K562 (cell line): ENCODE measurements at regions not wholly inside any gene's neighbourhood (a gene's known extent, or its start where the extent isn't known, plus 50 kb on each side); places are given as distances from the start of the nearest gene placed in this dataset.

ENCODE experiments used
- ATAC-seq: fragments of 200-7000 bp; cut with Tn5 transposase; 3 replicates; pipeline ENCODE4 v1.9.1; 2020; ENCODE audit warnings: moderate library complexity
- BruUV-seq: library from RNA; stranded (reverse); fragments of 400-500 nt; replicated peaks from 2 replicates; lab custom pipeline; 2021; lab: Mats Ljungman, UMichigan
- CTCF ChIA-PET: fragments of 300-600 bp; formaldehyde crosslinking; extraction: SDS; loops from one replicate; lab custom pipeline; 2021; ENCODE audit warnings: low intra/inter-chr PET ratio; lab: Yijun Ruan, JAX
- POLR2A ChIA-PET: fragments of 300-600, 350-650 bp; sonication (Branson Sonifier 250); formaldehyde crosslinking; extraction: SDS; loops from one replicate; lab custom pipeline; 2021; ENCODE audit warnings: antibody characterized with exemption, inconsistent platforms; lab: Yijun Ruan, JAX
- DNase-seq, 4 experiments: peaks; one replicate each; pipeline versions ENCODE4 v3.0.0 to v3.0.0-alpha.2; 2011 to 2018; ENCODE audit warnings: low spot score in 3 of 4, mixed read lengths in 3 of 4; ENCODE audit errors: extremely low read depth in 1 of 4
- FAIRE-seq: peaks from 2 replicates; lab custom pipeline; 2011; peaks lifted over from hg19 to GRCh38; lab: Jason Lieb, UNC
- H2AFZ ChIP-seq: 2 replicates; pipeline ENCODE4 v1.6.0; 2011; ENCODE audit warnings: low read depth, low read length, control low read depth, inconsistent platforms
- H3K27ac ChIP-seq: fragments of 200-600 bp; 3 replicates; pipeline ENCODE4 v1.8.0; 2011; ENCODE audit warnings: low read depth, mild to moderate bottlenecking, control low read depth, inconsistent platforms, low read length, moderate library complexity, mixed read lengths; ENCODE audit errors: extremely low read depth
- H3K27me3 ChIP-seq, 2 experiments: fragments of 300-600 bp in 1 of 2; 2 replicates in 1 of 2; 3 replicates in 1 of 2; pipeline versions ENCODE4 v1.6.0 to v1.8.0; 2011; ENCODE audit warnings: inconsistent platforms in 2 of 2, low read length in 2 of 2, mild to moderate bottlenecking in 1 of 2, mixed read lengths in 1 of 2, moderate library complexity in 1 of 2; ENCODE audit not compliant: control insufficient read depth in 2 of 2, insufficient read depth in 2 of 2
- H3K36me3 ChIP-seq: fragments of 300-600 bp; 3 replicates; pipeline ENCODE4 v1.8.0; 2011; ENCODE audit warnings: mild to moderate bottlenecking, low read length, inconsistent platforms; ENCODE audit not compliant: control insufficient read depth, insufficient read depth
- H3K4me1 ChIP-seq, 2 experiments: fragments of 200-600 bp in 1 of 2; replicated peaks in 1 of 2; 2 replicates in 1 of 2; 3 replicates in 1 of 2; pipeline versions ENCODE4 v1.5.1 to v1.8.0; 2011; ENCODE audit warnings: inconsistent platforms in 2 of 2, low read length in 2 of 2, mild to moderate bottlenecking in 1 of 2, mixed read lengths in 1 of 2, moderate library complexity in 1 of 2; ENCODE audit not compliant: control insufficient read depth in 2 of 2, insufficient read depth in 2 of 2
- H3K4me2 ChIP-seq: 2 replicates; pipeline ENCODE4 v1.6.1; 2011; ENCODE audit warnings: low read length, control low read depth, inconsistent platforms, mixed read lengths; ENCODE audit not compliant: insufficient read depth
- H3K4me3 ChIP-seq: fragments of 200-600 bp; sonication (generic), shearing (Covaris generic); 2 replicates; pipeline ENCODE4 v1.5.1; 2016; ENCODE audit warnings: control low read depth, inconsistent platforms
- H3K79me2 ChIP-seq: fragments of 200-600 bp; 3 replicates; pipeline ENCODE4 v1.8.0; 2011; ENCODE audit warnings: low read length, inconsistent platforms; ENCODE audit not compliant: control insufficient read depth, insufficient read depth
- H3K9ac ChIP-seq, 2 experiments: 2 replicates each; pipeline versions ENCODE4 v1.6.0 to v1.6.1; 2011; ENCODE audit warnings: low read depth in 2 of 2, low read length in 2 of 2, control low read depth in 1 of 2, inconsistent platforms in 1 of 2, mild to moderate bottlenecking in 1 of 2, mixed read lengths in 1 of 2; ENCODE audit not compliant: insufficient read depth in 1 of 2
- H3K9me1 ChIP-seq: one replicate; pipeline ENCODE4 v1.6.0; 2011; ENCODE audit warnings: inconsistent platforms, mild to moderate bottlenecking, low read length, moderate library complexity; ENCODE audit not compliant: control insufficient read depth, insufficient read depth
- H3K9me3 ChIP-seq: replicated peaks from 2 replicates; pipeline ENCODE4 v1.5.1; 2011; ENCODE audit warnings: low read depth, low read length, inconsistent platforms; ENCODE audit not compliant: control insufficient read depth, insufficient read depth
- H4K20me1 ChIP-seq: replicated peaks from 2 replicates; pipeline ENCODE4 v1.6.1; 2011; ENCODE audit warnings: low read length, inconsistent platforms, mixed read lengths; ENCODE audit not compliant: control insufficient read depth, insufficient read depth
- ARNT ChIP-seq, 2 experiments: fragments of 450-650 bp; IDR thresholded peaks; 2 replicates each; pipeline ENCODE4 v1.6.1; 2016; ENCODE audit warnings: mild to moderate bottlenecking in 1 of 2
- C11orf30 ChIP-seq: fragments of 450-650 bp; IDR thresholded peaks from 2 replicates; pipeline ENCODE4 v1.6.1; 2016; ENCODE audit warnings: low read depth, mild to moderate bottlenecking
- HDAC1 ChIP-seq, 2 experiments: fragments of 450-650 bp; IDR thresholded peaks; 2 replicates each; pipeline ENCODE4 v1.6.1; 2016 to 2017; ENCODE audit warnings: inconsistent platforms in 1 of 2, mild to moderate bottlenecking in 1 of 2, moderate library complexity in 1 of 2
- NR2C2 ChIP-seq, 2 experiments: fragments of 200-800 bp in 1 of 2; sonication (Bioruptor generic) in 1 of 2; sonication (generic) in 1 of 2; formaldehyde crosslinking in 1 of 2; IDR thresholded peaks; 2 replicates each; pipeline versions ENCODE4 v1.6.1 to v1.8.0; 2016 to 2022; ENCODE audit warnings: mild to moderate bottlenecking in 1 of 2, missing compliant biosample characterization in 1 of 2, missing genetic modification characterization in 1 of 2, missing genetic modification reagents in 1 of 2
- POLR2A ChIP-seq: fragments of 450-650 bp; conservative IDR thresholded peaks from 2 replicates; pipeline ENCODE4 v1.6.1; 2016
- POU5F1 ChIP-seq: fragments of 150-350 bp; IDR thresholded peaks from 2 replicates; pipeline ENCODE4 v1.6.1; 2014; ENCODE audit warnings: borderline replicate concordance, low read length, low read depth, mild to moderate bottlenecking; ENCODE audit not compliant: partially characterized antibody
- RAD51 ChIP-seq: fragments of 450-650 bp; IDR thresholded peaks from 2 replicates; pipeline ENCODE4 v1.7.1; 2016; ENCODE audit warnings: low read depth, mild to moderate bottlenecking, borderline replicate concordance
- ZFPM2 ChIP-seq: fragments of 250-450 bp; sonication (Bioruptor Pico); IDR thresholded peaks from 2 replicates; pipeline ENCODE4 v1.5.1; 2022; ENCODE audit warnings: mild to moderate bottlenecking
- ZNF644 ChIP-seq: fragments of 200-800 bp; sonication (Bioruptor generic); IDR thresholded peaks from 2 replicates; pipeline ENCODE4 v1.6.1; 2016; ENCODE audit warnings: low read depth, missing genetic modification characterization, missing compliant biosample characterization
- WGBS: fragments of 100-300 bp; shearing (Covaris generic); methylation state at CpG from one replicate; pipeline ENCODE4 v1.1.6; 2016; ENCODE audit warnings: low coverage, mixed read lengths; ENCODE audit not compliant: insufficient coverage; ENCODE audit errors: missing lambda C conversion rate; 5-methylcytosine and 5-hydroxymethylcytosine counted together
- in situ Hi-C: fragments of 300-500 bp; cut with MboI; formaldehyde crosslinking; loops from 4 replicates; pipeline ENCODE4 v1.15.0; 2018; ENCODE audit warnings: inconsistent platforms, mixed read lengths
- intact Hi-C: fragments of 100-400 bp; cut with micrococcal nuclease; formaldehyde crosslinking; loops from 2 replicates; pipeline ENCODE4 v1.14.2; 2022
- TF ChIP-seq, protein P1 (sequence below): sonication (generic); formaldehyde crosslinking; IDR thresholded peaks from 2 replicates; pipeline ENCODE4 v1.8.0; 2022; ENCODE audit warnings: mild to moderate bottlenecking, missing genetic modification reagents
- TF ChIP-seq, protein P2 (sequence below), 2 experiments: fragments of 450-650 bp; IDR thresholded peaks; 2 replicates each; pipeline ENCODE4 v1.6.1; 2016
- TF ChIP-seq, protein P3 (sequence below): fragments of 450-650 bp; formaldehyde crosslinking; IDR thresholded peaks from 2 replicates; pipeline ENCODE4 v1.4.0; 2020; ENCODE audit warnings: mild to moderate bottlenecking, moderate library complexity
- TF ChIP-seq, protein P4 (sequence below): conservative IDR thresholded peaks from 2 replicates; pipeline ENCODE4 v1.6.1; 2011; ENCODE audit warnings: low read depth, mild to moderate bottlenecking, low read length; ENCODE audit not compliant: control insufficient read depth

DNA sequence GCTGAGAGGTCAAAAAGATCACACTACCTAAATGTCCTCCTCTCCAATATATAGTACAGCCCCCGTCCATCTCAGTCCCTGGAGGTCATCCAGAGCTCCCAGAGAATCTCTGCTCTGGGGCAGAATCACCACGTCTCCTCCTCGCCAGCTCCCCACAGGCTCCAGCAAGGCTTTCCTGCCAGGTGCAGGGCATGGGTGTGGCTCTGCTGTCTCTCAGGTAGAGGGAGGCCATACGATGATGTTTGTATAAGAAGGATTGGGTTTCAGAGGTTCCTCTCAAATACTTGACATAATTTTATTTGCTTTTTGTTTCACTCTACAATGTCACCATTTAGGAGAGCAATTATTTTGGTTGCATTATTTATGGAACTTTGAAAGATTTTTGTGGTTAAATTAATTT lies 98.3 kb upstream of the PRSS58 start (continued):
- no peak for TF ChIP-seq ZFPM2 (CRISPR knock-in tag)

DNA sequence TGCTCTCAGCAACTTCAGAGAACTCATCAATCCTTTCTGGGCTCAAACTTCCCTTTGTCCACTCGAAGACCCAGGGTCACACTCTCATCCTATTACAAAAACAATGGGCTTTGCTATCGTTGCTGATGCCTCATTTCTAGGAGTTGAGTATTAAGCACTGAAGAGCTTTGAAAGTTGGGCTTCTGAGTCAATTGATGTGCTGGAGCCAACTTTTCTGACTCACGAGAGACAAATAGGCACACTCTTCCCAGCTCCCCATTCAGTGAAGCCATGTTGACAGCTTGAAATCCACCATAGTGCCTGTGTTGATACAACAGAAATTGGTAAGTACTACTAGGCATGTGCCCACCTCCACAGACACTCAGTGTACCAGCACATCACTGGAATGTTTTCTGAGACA lies 97.5 kb upstream of the PRSS58 start:
- H3K4me1 ChIP-seq, result no peaks in the 10 kb centered on the region
- H3K27ac ChIP-seq, result no peak overlapping the region
- BruUV-seq, result no TSS peak
- no peaks in the 10 kb centered on the region for H3K9me1 ChIP-seq
- H2AFZ ChIP-seq, result no peak overlapping the region
- no peaks in the 10 kb centered on the region for H3K36me3 ChIP-seq
- POLR2A ChIA-PET, result interaction anchor here (0.7 kb wide), 1 partner anchor 418 kb away, joined by 5 read pairs; no protein-coding TSS in a partner anchor
- no peak overlapping the region for H3K9ac ChIP-seq
- FAIRE-seq (no peak), ATAC-seq (no peak), DNase-seq (no peak)
- H3K4me2 ChIP-seq, result no peak overlapping the region
- intact Hi-C loops, result no loop called here
- no peaks in the 10 kb centered on the region for H3K9me3 ChIP-seq
- in situ Hi-C loops, result no loop called here
- no peak overlapping the region for H3K4me3 ChIP-seq
- 0% methylated on average over 3 of the region's 3 CpGs for WGBS
- CTCF ChIA-PET, result no interaction called here
- H3K27me3 ChIP-seq, result peaks cover 0 to 13% of the 10 kb centered on the region in 2 experiments; a peak in 1 of 5 replicates
- H3K79me2 ChIP-seq, result no peaks in the 10 kb centered on the region
- H4K20me1 ChIP-seq, result no peaks in the 10 kb centered on the region
- no peak for TF ChIP-seq C11orf30
- TF ChIP-seq, protein P1, sequence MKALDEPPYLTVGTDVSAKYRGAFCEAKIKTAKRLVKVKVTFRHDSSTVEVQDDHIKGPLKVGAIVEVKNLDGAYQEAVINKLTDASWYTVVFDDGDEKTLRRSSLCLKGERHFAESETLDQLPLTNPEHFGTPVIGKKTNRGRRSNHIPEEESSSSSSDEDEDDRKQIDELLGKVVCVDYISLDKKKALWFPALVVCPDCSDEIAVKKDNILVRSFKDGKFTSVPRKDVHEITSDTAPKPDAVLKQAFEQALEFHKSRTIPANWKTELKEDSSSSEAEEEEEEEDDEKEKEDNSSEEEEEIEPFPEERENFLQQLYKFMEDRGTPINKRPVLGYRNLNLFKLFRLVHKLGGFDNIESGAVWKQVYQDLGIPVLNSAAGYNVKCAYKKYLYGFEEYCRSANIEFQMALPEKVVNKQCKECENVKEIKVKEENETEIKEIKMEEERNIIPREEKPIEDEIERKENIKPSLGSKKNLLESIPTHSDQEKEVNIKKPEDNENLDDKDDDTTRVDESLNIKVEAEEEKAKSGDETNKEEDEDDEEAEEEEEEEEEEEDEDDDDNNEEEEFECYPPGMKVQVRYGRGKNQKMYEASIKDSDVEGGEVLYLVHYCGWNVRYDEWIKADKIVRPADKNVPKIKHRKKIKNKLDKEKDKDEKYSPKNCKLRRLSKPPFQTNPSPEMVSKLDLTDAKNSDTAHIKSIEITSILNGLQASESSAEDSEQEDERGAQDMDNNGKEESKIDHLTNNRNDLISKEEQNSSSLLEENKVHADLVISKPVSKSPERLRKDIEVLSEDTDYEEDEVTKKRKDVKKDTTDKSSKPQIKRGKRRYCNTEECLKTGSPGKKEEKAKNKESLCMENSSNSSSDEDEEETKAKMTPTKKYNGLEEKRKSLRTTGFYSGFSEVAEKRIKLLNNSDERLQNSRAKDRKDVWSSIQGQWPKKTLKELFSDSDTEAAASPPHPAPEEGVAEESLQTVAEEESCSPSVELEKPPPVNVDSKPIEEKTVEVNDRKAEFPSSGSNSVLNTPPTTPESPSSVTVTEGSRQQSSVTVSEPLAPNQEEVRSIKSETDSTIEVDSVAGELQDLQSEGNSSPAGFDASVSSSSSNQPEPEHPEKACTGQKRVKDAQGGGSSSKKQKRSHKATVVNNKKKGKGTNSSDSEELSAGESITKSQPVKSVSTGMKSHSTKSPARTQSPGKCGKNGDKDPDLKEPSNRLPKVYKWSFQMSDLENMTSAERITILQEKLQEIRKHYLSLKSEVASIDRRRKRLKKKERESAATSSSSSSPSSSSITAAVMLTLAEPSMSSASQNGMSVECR (CRISPR knock-in tag), result no peak
- TF ChIP-seq, protein P2, sequence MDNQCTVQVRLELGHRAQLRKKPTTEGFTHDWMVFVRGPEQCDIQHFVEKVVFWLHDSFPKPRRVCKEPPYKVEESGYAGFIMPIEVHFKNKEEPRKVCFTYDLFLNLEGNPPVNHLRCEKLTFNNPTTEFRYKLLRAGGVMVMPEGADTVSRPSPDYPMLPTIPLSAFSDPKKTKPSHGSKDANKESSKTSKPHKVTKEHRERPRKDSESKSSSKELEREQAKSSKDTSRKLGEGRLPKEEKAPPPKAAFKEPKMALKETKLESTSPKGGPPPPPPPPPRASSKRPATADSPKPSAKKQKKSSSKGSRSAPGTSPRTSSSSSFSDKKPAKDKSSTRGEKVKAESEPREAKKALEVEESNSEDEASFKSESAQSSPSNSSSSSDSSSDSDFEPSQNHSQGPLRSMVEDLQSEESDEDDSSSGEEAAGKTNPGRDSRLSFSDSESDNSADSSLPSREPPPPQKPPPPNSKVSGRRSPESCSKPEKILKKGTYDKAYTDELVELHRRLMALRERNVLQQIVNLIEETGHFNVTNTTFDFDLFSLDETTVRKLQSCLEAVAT (IDR thresholded peaks at IDR 0.05), result no peak
- no peak for TF ChIP-seq HDAC1 (IDR thresholded peaks at IDR 0.05)
- TF ChIP-seq NR2C2 (CRISPR knock-in tag; IDR thresholded peaks at IDR 0.05), result no peak
- TF ChIP-seq NR2C2 (tag; IDR thresholded peaks at IDR 0.05), result no peak
- no peak for TF ChIP-seq ARNT (IDR thresholded peaks at IDR 0.05)
- no peak for TF ChIP-seq ZNF644
- TF ChIP-seq, protein P3, sequence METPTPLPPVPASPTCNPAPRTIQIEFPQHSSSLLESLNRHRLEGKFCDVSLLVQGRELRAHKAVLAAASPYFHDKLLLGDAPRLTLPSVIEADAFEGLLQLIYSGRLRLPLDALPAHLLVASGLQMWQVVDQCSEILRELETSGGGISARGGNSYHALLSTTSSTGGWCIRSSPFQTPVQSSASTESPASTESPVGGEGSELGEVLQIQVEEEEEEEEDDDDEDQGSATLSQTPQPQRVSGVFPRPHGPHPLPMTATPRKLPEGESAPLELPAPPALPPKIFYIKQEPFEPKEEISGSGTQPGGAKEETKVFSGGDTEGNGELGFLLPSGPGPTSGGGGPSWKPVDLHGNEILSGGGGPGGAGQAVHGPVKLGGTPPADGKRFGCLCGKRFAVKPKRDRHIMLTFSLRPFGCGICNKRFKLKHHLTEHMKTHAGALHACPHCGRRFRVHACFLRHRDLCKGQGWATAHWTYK (CRISPR knock-in tag), result no peak
- no peak for TF ChIP-seq POU5F1
- TF ChIP-seq, protein P4, sequence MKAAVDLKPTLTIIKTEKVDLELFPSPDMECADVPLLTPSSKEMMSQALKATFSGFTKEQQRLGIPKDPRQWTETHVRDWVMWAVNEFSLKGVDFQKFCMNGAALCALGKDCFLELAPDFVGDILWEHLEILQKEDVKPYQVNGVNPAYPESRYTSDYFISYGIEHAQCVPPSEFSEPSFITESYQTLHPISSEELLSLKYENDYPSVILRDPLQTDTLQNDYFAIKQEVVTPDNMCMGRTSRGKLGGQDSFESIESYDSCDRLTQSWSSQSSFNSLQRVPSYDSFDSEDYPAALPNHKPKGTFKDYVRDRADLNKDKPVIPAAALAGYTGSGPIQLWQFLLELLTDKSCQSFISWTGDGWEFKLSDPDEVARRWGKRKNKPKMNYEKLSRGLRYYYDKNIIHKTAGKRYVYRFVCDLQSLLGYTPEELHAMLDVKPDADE, result no peak
- no peak for TF ChIP-seq RAD51
- no peak for TF ChIP-seq POLR2A
